A549 (cell line): ENCODE measurements at regions not wholly inside any gene's neighbourhood (a gene's known extent, or its start where the extent isn't known, plus 50 kb on each side); places are given as distances from the start of the nearest gene placed in this dataset.

Experiments used
- ATAC-seq, 2 experiments: fragments of 200-7000 bp in 1 of 2; fragments of >200 bp in 1 of 2; cut with Nextera tagmentation in 1 of 2; cut with Tn5 transposase in 1 of 2; 3 replicates each; pipeline versions ENCODE4 v1.8.0 to v1.9.1; 2018 to 2020; ENCODE audit warnings: mild to moderate bottlenecking in 1 of 2, moderate library complexity in 1 of 2
- CTCF ChIA-PET: fragments of 300-600 bp; sonication (Branson Sonifier 250); formaldehyde crosslinking; extraction: SDS; loops from one replicate; lab custom pipeline; 2021; ENCODE audit warnings: antibody characterized with exemption, inconsistent platforms; lab: Yijun Ruan, JAX
- POLR2A ChIA-PET: fragments of 350-600 bp; formaldehyde crosslinking; extraction: SDS; loops from one replicate; lab custom pipeline; 2021; ENCODE audit warnings: antibody characterized with exemption, inconsistent platforms; lab: Yijun Ruan, JAX
- DNase-seq, 2 experiments: peaks; one replicate each; pipeline versions ENCODE4 v3.0.0 to v3.0.0-alpha.2; 2011 to 2016; ENCODE audit warnings: low read depth in 1 of 2, low spot score in 1 of 2
- FAIRE-seq: peaks from 2 replicates; lab custom pipeline; 2011; peaks lifted over from hg19 to GRCh38; lab: Jason Lieb, UNC
- H3K27ac ChIP-seq, 2 experiments: fragments of >200 bp; sonication (Bioruptor Twin); formaldehyde crosslinking; 3 replicates each; pipeline ENCODE4 v1.5.1; 2016 to 2017
- H3K4me1 ChIP-seq: fragments of >200 bp; sonication (Bioruptor Twin); formaldehyde crosslinking; 3 replicates; pipeline ENCODE4 v1.6.1; 2016
- H3K4me2 ChIP-seq: fragments of >200 bp; sonication (Bioruptor Twin); formaldehyde crosslinking; 3 replicates; pipeline ENCODE4 v1.6.1; 2016
- H3K4me3 ChIP-seq: fragments of >200 bp; sonication (Bioruptor Twin); formaldehyde crosslinking; 3 replicates; pipeline ENCODE4 v1.5.1; 2016
- H3K9me3 ChIP-seq: fragments of >200 bp; sonication (Bioruptor Twin); formaldehyde crosslinking; 3 replicates; pipeline ENCODE4 v1.6.1; 2016
- BCL3 ChIP-seq: fragments of >200 bp; sonication (Bioruptor Twin); formaldehyde crosslinking; IDR thresholded peaks from 3 replicates; pipeline ENCODE4 v1.6.1; 2016
- CBX2 ChIP-seq: fragments of 200-600 bp; sonication (generic); IDR thresholded peaks from 2 replicates; pipeline ENCODE4 v1.6.1; 2016; ENCODE audit warnings: low read depth, mild to moderate bottlenecking, borderline replicate concordance
- CEBPB ChIP-seq, 2 experiments: fragments of >200 bp in 1 of 2; sonication (Bioruptor Twin) in 1 of 2; formaldehyde crosslinking in 1 of 2; IDR thresholded peaks; 2 replicates each; pipeline ENCODE4 v1.6.1; 2012 to 2016
- CHD2 ChIP-seq: fragments of 150-350 bp; IDR thresholded peaks from 2 replicates; pipeline ENCODE4 v1.6.1; 2014; ENCODE audit warnings: low read length; ENCODE audit not compliant: partially characterized antibody
- CHD4 ChIP-seq: fragments of 200-600 bp; sonication (generic); IDR thresholded peaks from 2 replicates; pipeline ENCODE4 v1.6.1; 2016; ENCODE audit warnings: antibody characterized with exemption, mild to moderate bottlenecking, borderline replicate concordance
- E2F6 ChIP-seq: IDR thresholded peaks from 2 replicates; pipeline ENCODE4 v1.6.1; 2012; ENCODE audit warnings: low read depth, borderline replicate concordance
- ELK1 ChIP-seq: fragments of 150-350 bp; IDR thresholded peaks from 2 replicates; pipeline ENCODE4 v1.6.1; 2014; ENCODE audit warnings: low read depth, mild to moderate bottlenecking, low read length
- EP300 ChIP-seq, 2 experiments: fragments of >200 bp; sonication (Bioruptor Twin); formaldehyde crosslinking; IDR thresholded peaks; 2 replicates in 1 of 2; 3 replicates in 1 of 2; pipeline ENCODE4 v1.6.1; 2016 to 2017
- FOXS1 ChIP-seq: fragments of 250-450 bp; sonication (Bioruptor Pico); IDR thresholded peaks from 2 replicates; pipeline ENCODE4 v1.5.0; 2020; ENCODE audit warnings: mild to moderate bottlenecking, moderate library complexity
- HOXA7 ChIP-seq: fragments of 250-450 bp; sonication (Bioruptor Pico); IDR thresholded peaks from 2 replicates; pipeline ENCODE4 v1.5.0; 2020; ENCODE audit warnings: mild to moderate bottlenecking, moderate library complexity
- HOXB5 ChIP-seq: fragments of 250-450 bp; sonication (Bioruptor Pico); IDR thresholded peaks from 2 replicates; pipeline ENCODE4 v1.5.0; 2020; ENCODE audit warnings: mild to moderate bottlenecking, moderate library complexity
- JUN ChIP-seq, 2 experiments: fragments of >200 bp; sonication (Bioruptor Twin); formaldehyde crosslinking; IDR thresholded peaks; 2 replicates in 1 of 2; 3 replicates in 1 of 2; pipeline ENCODE4 v1.6.1; 2016 to 2017
- JUNB ChIP-seq: fragments of >200 bp; sonication (Bioruptor Twin); formaldehyde crosslinking; IDR thresholded peaks from 2 replicates; pipeline ENCODE4 v1.6.1; 2016
- KDM5A ChIP-seq: fragments of 200-600 bp; sonication (generic); IDR thresholded peaks from 2 replicates; pipeline ENCODE4 v1.6.1; 2016; ENCODE audit warnings: antibody characterized with exemption, mild to moderate bottlenecking
- MAFK ChIP-seq: fragments of 450-650 bp; IDR thresholded peaks from 2 replicates; pipeline ENCODE4 v1.6.1; 2014; ENCODE audit not compliant: partially characterized antibody
- MAX ChIP-seq: IDR thresholded peaks from 2 replicates; pipeline ENCODE4 v1.6.1; 2012
- NPAS2 ChIP-seq: fragments of 250-450 bp; sonication (Bioruptor Pico); IDR thresholded peaks from 2 replicates; pipeline ENCODE4 v1.8.0; 2022; ENCODE audit warnings: mild to moderate bottlenecking, moderate library complexity, borderline replicate concordance
- PBX3 ChIP-seq: IDR thresholded peaks from 2 replicates; pipeline ENCODE4 v1.6.1; 2012
- POLR2A ChIP-seq: IDR thresholded peaks from 2 replicates; pipeline ENCODE4 v1.6.1; 2012; ENCODE audit warnings: mild to moderate bottlenecking, low read length
- POLR2AphosphoS2 ChIP-seq: conservative IDR thresholded peaks from 2 replicates; pipeline ENCODE4 v1.6.1; 2012; ENCODE audit warnings: low read length, improper control_type of control experiment, inconsistent platforms
- SREBF2 ChIP-seq: fragments of 450-650 bp; IDR thresholded peaks from 2 replicates; pipeline ENCODE4 v1.6.1; 2014; ENCODE audit warnings: mild to moderate bottlenecking, moderate library complexity
- TFCP2L1 ChIP-seq: fragments of 250-450 bp; sonication (Bioruptor Pico); IDR thresholded peaks from 2 replicates; pipeline ENCODE4 v1.5.0; 2021; ENCODE audit warnings: mild to moderate bottlenecking
- ZC3H11A ChIP-seq: fragments of 450-650 bp; IDR thresholded peaks from 2 replicates; pipeline ENCODE4 v1.6.1; 2014; ENCODE audit warnings: antibody characterized with exemption, mild to moderate bottlenecking
- ZFP36 ChIP-seq: fragments of 450-650 bp; IDR thresholded peaks from 2 replicates; pipeline ENCODE4 v1.6.1; 2014; ENCODE audit warnings: borderline replicate concordance; ENCODE audit not compliant: partially characterized antibody
- ZNF302 ChIP-seq: fragments of 250-450 bp; sonication (Bioruptor Pico); IDR thresholded peaks from 2 replicates; pipeline ENCODE4 v1.9.0; 2021; ENCODE audit warnings: inconsistent platforms, mild to moderate bottlenecking, moderate library complexity
- ZSCAN20 ChIP-seq: fragments of 250-450 bp; sonication (Bioruptor Pico); IDR thresholded peaks from 2 replicates; pipeline ENCODE4 v1.8.0; 2022; ENCODE audit warnings: mild to moderate bottlenecking, moderate library complexity
- WGBS: methylation state at CpG from one replicate; pipeline ENCODE4 v1.1.6; 2017; ENCODE audit errors: missing lambda C conversion rate; 5-methylcytosine and 5-hydroxymethylcytosine counted together

GRCh38 chr13:20336761-20337160, 104.6 kb upstream of the GJB6 start:
- H3K9me3 ChIP-seq: no peaks in the 10 kb centered on the region
- ATAC-seq (no peak), FAIRE-seq (no peak), DNase-seq (no peak)
- ChIA-PET POLR2A (no interaction called here), CTCF (no interaction called here)
- no peaks in the 10 kb centered on the region for H3K4me1 ChIP-seq
- H3K27ac ChIP-seq: no peak overlapping the region
- no peak overlapping the region for H3K4me3 ChIP-seq
- 61% methylated on average over 4 of the region's 4 CpGs for WGBS
- H3K4me2 ChIP-seq: no peak overlapping the region
- TF ChIP-seq FOXS1 (no peak), JUNB (no peak), NPAS2 (no peak), CHD2 (no peak), ZFP36 (no peak)

- H3K4me3 ChIP-seq: no peak overlapping the region
- TF ChIP-seq CEBPB (IDR thresholded peaks at IDR 0.05) (no peak), CBX2 (no peak), EP300 (IDR thresholded peaks at IDR 0.05) (no peak)
- TF ChIP-seq, all 56 proteins: peak for 0
- DNase-seq: no peak
- Histone ChIP-seq H3K4me2 (no peak overlapping the region), H3K4me1 (no peaks in the 10 kb centered on the region), H3K27ac (no peak overlapping the region), H3K9me3 (no peaks in the 10 kb centered on the region)
- ATAC-seq: no peak
- no peak for FAIRE-seq
- CTCF ChIA-PET: no interaction called here
- POLR2A ChIA-PET: no interaction called here
- WGBS: 58% methylated on average over 6 of the region's 6 CpGs
Measured at GRCh38 chr13:20334309-20334708, 102.2 kb upstream of the GJB6 start.

- ChIA-PET CTCF (no interaction called here), POLR2A (no interaction called here)
- ATAC-seq (no peak), DNase-seq (no peak), FAIRE-seq (no peak)
- Histone ChIP-seq H3K9me3 (no peaks in the 10 kb centered on the region), H3K4me2 (no peak overlapping the region), H3K4me3 (no peak overlapping the region), H3K27ac (no peak overlapping the region)
- TF ChIP-seq TFCP2L1: no peak
- TF ChIP-seq PBX3: no peak
- no peak for TF ChIP-seq SREBF2
- TF ChIP-seq CEBPB (IDR thresholded peaks at IDR 0.05): no peak
- no peak for TF ChIP-seq NPAS2
- TF ChIP-seq CHD4: no peak
- no peak for TF ChIP-seq E2F6
- no peak for TF ChIP-seq POLR2A
- no peak for TF ChIP-seq CHD2
- TF ChIP-seq ZC3H11A: no peak
- TF ChIP-seq JUN (IDR thresholded peaks at IDR 0.05): no peak
- no peak for TF ChIP-seq POLR2AphosphoS2
- TF ChIP-seq JUNB: no peak
- TF ChIP-seq CBX2: no peak
- TF ChIP-seq MAFK: no peak
- no peak for TF ChIP-seq HOXB5 (CRISPR knock-in tag)
- no peak for TF ChIP-seq HOXA7 (CRISPR knock-in tag)
- TF ChIP-seq FOXS1: no peak
- TF ChIP-seq, all 56 proteins: peak for 0
- H3K4me1 ChIP-seq: no peaks in the 10 kb centered on the region
- 48% methylated on average over 7 of the region's 7 CpGs for WGBS
Measured at GRCh38 chr13:20332361-20333096, 100.4 kb upstream of the GJB6 start.

- Histone ChIP-seq H3K4me1 (no peaks in the 10 kb centered on the region), H3K27ac (no peak overlapping the region), H3K4me3 (no peak overlapping the region), H3K4me2 (no peak overlapping the region), H3K9me3 (no peaks in the 10 kb centered on the region)
- FAIRE-seq (no peak), DNase-seq (no peak), ATAC-seq (no peak)
- CTCF ChIA-PET: no interaction called here
- WGBS: 32% methylated on average over 7 of the region's 7 CpGs
- POLR2A ChIA-PET: no interaction called here
- TF ChIP-seq PBX3 (no peak), ELK1 (no peak), ZNF302 (CRISPR knock-in tag) (no peak), BCL3 (no peak), JUNB (no peak), MAX (no peak), E2F6 (no peak), POLR2A (no peak), KDM5A (no peak), ZSCAN20 (CRISPR knock-in tag) (no peak)
Measured at GRCh38 chr13:20331949-20332348, 99.8 kb upstream of the GJB6 start.
